ENCODE measurements at regions not wholly inside any gene's neighbourhood (a gene's known extent, or its start where the extent isn't known, plus 50 kb on each side); places are given as distances from the start of the nearest gene placed in this dataset.

GRCh38 chr10:94043431-94043990 is 49.8 kb downstream of the PLCE1 start:
- no peak for DNase-seq (ENCODE audit: low read depth in 2 of 2)

DNA sequence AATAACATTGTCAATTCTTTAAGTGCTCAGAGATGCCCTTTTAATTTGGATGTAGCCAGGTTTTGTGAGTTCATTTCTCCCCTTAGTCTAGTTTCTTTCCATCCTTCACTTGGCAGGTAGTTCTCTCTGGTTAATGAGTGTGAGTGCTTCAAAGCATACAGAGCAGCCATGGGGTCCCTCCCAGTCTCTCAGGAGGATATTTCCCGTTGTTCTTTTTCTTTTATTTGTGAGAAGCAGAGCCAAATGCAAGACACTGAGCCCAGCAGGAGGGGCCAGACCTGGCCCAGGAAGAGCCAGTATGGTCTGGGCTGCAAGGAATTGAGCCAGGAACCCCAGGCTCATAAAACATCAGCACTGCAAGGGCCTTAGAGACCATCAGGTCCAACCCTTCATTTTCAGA is 52.4 kb downstream of the PLCE1 start:
- no peak for DNase-seq (ENCODE audit: low read depth in 2 of 2)

DNA sequence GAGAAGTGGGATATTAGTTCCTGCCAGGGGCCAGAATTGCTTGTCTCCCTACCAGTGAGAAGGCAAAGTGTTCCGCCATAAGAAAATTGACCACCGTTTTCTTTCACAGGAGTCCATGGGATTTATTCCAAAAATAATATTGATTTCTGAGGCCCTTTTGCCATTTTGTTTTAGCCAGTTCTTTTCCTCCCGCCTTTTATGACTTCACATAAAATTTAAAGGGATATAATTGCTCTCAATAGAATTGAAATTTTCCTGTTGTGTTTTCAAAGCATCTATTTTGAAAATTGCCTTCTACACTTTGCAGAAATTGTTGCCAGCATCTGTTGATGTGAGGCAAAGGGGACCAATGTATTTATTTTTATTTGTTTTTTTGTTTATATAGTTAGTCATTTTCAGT is 53.6 kb downstream of the PLCE1 start:
- no peak for DNase-seq (ENCODE audit: low read depth in 2 of 2)

DNA sequence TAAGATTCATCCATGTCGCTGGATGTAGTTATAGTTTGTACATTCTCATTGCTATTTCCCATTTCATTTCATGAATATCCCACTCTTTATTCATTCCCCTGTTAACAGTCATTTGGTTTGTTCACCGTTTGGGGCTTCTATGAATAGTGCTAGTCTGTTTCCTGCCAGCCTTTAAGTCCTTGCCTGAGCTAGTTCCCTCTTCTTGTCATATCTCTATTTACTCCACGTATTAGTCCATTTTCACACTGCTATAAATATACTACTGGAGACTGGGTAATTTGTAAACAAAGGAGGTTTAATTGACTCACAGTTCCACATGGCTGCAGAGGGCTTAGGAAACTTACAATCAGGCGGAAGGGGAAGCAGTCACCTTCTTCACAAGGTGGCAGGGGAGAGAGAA is 56.2 kb downstream of the PLCE1 start:
- no peak for DNase-seq (ENCODE audit: low read depth in 2 of 2)

- DNase-seq (ENCODE audit: low read depth in 2 of 2) = no peak
These were observed 58.5 kb downstream of the PLCE1 start for GRCh38 chr10:94052281-94052680.

GRCh38 chr10:94052866-94053791 is 59.4 kb downstream of the PLCE1 start:
- DNase-seq (ENCODE audit: low read depth in 2 of 2) = no peak

- no peak for DNase-seq (ENCODE audit: low read depth in 2 of 2)
These were observed 65.6 kb downstream of the PLCE1 start for GRCh38 chr10:94059178-94059883.

GRCh38 chr10:94061026-94061425 is 67.3 kb downstream of the PLCE1 start:
- DNase-seq (ENCODE audit: low read depth in 2 of 2) = no peak

GRCh38 chr10:94062611-94063010 is 68.9 kb downstream of the PLCE1 start:
- no peak for DNase-seq (ENCODE audit: low read depth in 2 of 2)

DNA sequence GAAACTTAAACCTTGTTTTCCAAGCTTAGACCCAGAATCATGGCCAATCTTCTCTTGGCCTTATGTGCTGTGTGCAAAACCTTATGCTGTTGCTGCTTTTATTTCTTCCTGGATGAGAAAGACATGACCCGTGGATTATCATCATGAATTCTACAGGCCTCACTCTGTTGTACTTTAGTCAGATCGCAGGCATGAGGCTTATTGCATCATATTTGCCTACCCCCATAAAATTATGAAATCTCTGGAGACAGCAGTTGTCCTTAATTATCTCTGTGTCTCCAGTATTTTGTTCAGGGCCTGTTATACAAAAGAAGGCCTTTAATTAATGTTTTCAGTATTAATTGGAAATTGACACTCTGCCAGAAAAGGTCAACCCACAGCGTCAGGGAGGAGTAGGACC is 71.6 kb downstream of the PLCE1 start:
- no peak for DNase-seq (ENCODE audit: low read depth in 2 of 2)

- no peak for DNase-seq (ENCODE audit: low read depth in 2 of 2)
These were observed 72.1 kb downstream of the PLCE1 start for GRCh38 chr10:94065787-94066186.

DNA sequence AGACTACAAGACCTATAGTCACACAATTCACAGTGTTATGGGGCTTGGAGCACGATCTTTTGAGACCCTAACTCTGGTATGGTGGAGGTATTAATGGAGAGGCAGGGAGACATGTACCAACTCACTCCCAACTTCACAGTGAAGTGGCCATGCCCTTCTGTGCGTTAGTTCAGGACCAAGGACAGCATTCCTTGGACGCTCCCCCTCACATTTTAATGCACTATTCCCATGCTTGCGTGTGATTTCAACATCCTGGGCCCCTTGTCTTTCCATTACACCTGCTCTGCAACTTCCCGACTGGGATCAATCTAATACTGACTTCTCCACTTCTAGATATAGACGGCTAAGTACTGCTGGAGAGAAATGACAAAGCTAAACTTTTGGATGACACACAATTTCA is 72.7 kb downstream of the PLCE1 start:
- no peak for DNase-seq (ENCODE audit: low read depth in 2 of 2)

- no peak for DNase-seq (ENCODE audit: low read depth in 2 of 2)
These were observed 76.2 kb downstream of the PLCE1 start for GRCh38 chr10:94069884-94070283.

DNA sequence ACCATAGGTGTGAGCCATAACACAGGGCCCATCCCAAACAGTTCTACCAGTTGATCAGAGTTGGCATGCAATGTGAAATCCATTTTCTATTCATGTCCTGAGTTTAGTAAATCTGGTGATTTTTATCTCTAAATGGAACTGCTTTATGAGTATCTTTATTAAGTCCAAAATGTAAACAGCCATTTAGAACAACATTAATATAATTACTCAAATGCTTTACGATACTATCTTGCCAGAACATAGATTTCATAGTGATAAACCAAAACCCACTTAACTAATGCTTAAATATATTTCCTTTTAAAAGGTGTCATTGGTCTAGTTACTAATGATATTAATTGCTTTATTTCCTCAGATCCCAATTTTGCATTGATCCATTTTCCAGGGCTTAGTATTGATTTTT is 80.7 kb downstream of the PLCE1 start:
- no peak for DNase-seq (ENCODE audit: low read depth in 2 of 2)

DNA sequence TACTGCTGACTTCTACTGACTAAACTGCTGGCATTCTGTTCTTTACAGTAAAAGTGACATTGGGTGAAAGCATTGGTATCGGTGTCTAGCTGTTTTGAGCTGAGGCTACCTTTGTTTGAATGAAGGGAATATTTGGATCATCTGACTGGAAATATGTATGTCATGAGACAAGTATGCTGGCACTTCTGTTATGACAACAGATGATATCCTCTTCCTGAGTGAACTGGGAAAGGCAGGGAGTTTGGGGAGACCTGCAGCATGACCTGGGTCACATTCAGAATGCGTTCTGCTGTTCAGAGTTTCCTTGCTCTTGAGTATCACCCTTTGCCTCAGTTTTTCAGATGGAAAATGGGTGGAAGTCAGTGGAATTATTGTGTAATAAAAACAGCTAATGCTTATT is 81.8 kb downstream of the PLCE1 start:
- no peak for DNase-seq (ENCODE audit: low read depth in 2 of 2)

DNA sequence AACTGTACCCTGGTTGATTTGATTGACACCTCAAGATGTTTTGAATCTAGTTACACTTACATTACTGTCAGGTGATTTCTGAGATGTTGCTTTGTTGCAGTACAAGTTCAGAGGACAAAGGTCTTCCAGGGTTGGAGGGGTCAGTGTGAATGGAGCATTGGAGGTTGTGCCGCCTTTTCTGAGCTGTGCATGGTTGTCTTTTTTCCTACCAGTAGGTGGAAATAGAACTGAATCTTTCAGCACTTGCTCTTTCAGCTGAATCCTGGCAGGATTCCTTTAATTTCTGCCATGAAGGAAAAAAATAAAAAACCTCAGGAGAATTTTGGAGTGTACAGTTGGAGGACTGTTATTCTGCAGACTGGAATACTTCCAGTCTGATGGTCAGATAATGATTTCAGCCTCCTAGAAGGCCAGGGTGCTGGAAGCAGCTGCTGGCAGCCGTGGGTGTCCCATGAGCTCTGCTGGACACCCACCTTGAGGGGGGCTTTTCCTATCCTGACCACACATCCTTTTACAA is 82.7 kb downstream of the PLCE1 start:
- DNase-seq (ENCODE audit: low read depth in 2 of 2) = no peak

DNA sequence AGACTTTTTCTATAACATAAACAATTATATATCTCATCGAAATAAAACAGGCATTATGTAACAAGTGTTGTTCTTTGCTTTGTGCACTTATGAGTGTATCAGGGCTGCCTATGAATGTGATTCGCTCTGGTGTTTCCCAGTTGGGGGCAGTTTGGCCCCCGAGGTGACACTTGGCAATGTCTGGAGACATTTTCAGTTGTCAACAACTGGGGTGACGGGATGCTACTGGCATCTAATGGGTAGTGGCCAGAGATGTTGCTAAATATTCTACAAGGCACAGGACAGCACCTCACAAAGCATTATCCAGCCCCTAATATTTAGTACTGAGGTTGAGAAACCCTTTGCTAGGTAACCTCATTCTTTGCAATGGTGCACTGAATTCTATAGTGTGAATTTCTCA is 83.3 kb downstream of the PLCE1 start:
- no peak for DNase-seq (ENCODE audit: low read depth in 2 of 2)

DNA sequence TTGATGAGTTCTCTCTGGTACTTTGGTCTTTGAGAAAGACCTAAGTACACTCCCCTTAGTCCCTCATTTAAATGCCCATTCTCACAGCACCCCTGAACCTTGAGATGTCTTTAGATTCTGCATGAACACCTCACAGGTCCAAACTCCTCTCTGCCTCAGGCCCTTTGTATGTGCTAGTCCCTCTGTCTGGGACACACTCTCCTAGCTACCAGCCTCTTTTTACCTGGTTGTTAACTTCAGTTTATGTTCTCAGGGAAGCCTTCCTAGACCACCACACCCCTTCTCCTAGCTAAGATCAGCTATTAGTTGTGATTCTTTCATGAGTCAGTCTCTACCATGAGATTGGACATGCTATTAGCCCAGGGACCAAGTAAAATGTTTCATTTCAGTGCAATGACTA is 86.4 kb downstream of the PLCE1 start:
- no peak for DNase-seq (ENCODE audit: low read depth in 2 of 2)

GRCh38 chr10:94083662-94084265 is 90.0 kb downstream of the PLCE1 start:
- no peak for DNase-seq (ENCODE audit: low read depth in 2 of 2)

GRCh38 chr10:94084344-94084743 is 90.6 kb downstream of the PLCE1 start:
- DNase-seq (ENCODE audit: low read depth in 2 of 2) = no peak

GRCh38 chr10:94085288-94085687 is 91.6 kb downstream of the PLCE1 start:
- no peak for DNase-seq (ENCODE audit: low read depth in 2 of 2)

DNA sequence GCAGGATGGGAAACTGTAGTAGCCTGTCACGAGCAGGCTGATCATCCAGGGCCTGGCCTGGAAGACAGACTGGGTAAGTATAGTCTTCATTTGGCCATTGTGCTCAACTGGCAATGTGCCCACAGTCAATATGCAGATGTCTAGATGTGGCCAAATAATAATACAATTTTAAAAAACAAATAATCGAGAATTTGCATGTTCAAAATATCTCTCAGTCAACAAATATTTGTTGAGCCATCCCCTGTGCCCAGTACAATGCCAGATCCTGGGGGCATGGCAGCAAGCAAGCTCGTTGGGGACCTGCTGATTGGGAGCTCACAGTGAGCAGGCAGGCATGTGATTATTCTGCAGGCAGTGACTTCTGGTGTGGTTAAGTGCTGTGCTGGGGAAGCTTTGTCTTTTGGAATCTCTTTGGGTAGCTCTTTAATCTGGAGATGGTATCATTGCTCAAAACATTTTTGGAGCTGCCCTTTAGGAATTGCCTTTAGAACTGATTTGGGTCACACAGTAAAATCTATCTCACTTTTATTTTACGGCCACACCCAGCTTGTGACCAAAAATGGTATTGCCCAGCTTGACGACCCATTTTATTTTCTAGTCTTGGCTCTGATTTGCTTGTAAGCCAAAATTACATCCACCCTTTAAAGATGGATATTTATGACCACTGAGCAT is 92.2 kb downstream of the PLCE1 start:
- DNase-seq (ENCODE audit: low read depth in 2 of 2) = no peak
